GM12878 (cell line): ENCODE measurements at regions not wholly inside any gene's neighbourhood (a gene's known extent, or its start where the extent isn't known, plus 50 kb on each side); places are given as distances from the start of the nearest gene placed in this dataset.

Experiments used
- ATAC-seq: fragments of 200-7000 bp; cut with Tn5 transposase; 3 replicates; pipeline ENCODE4 v1.9.1; 2020; ENCODE audit warnings: mild to moderate bottlenecking, moderate library complexity
- BruUV-seq: library from RNA; stranded (reverse); fragments of 400-500 nt; replicated peaks from 2 replicates; lab custom pipeline; 2021; lab: Mats Ljungman, UMichigan
- CTCF ChIA-PET: fragments of 300-600 bp; sonication (Branson Sonifier 250); formaldehyde crosslinking; extraction: SDS; loops from one replicate; lab custom pipeline; 2021; ENCODE audit warnings: inconsistent platforms; lab: Yijun Ruan, JAX
- POLR2A ChIA-PET: fragments of 350-600 bp; formaldehyde crosslinking; extraction: SDS; loops from one replicate; lab custom pipeline; 2021; ENCODE audit warnings: inconsistent platforms; lab: Charles Lee
- RAD21 ChIA-PET: fragments of 300-600 bp; sonication (Branson Sonifier 250); formaldehyde crosslinking; loops from one replicate; lab custom pipeline; 2023; ENCODE audit warnings: antibody characterized with exemption; ENCODE audit not compliant: unreplicated experiment; lab: Charles Lee
- SMC1A ChIA-PET: fragments of 300-600 bp; sonication (Branson Sonifier 250); formaldehyde crosslinking; loops from one replicate; lab custom pipeline; 2023; ENCODE audit not compliant: unreplicated experiment, uncharacterized antibody; lab: Charles Lee
- DNase-seq: peaks from one replicate; pipeline ENCODE4 v3.0.0-alpha.2; 2011; ENCODE audit warnings: low read depth, low spot score
- FAIRE-seq: peaks from 3 replicates; lab custom pipeline; 2011; peaks lifted over from hg19 to GRCh38; lab: Jason Lieb, UNC
- H2AFZ ChIP-seq: 2 replicates; pipeline ENCODE4 v1.6.0; 2011; ENCODE audit warnings: low read depth, low read length, control low read depth; ENCODE audit not compliant: control insufficient read depth
- H3K27ac ChIP-seq: 2 replicates; pipeline ENCODE4 v1.5.1; 2011; ENCODE audit warnings: control low read depth; ENCODE audit not compliant: control insufficient read depth, insufficient read depth
- H3K27me3 ChIP-seq, 2 experiments: replicated peaks in 1 of 2; 2 replicates each; pipeline versions ENCODE4 v1.6.0 to v1.6.1; 2011; ENCODE audit warnings: low read length in 1 of 2; ENCODE audit not compliant: control insufficient read depth in 2 of 2, insufficient read depth in 2 of 2
- H3K36me3 ChIP-seq, 2 experiments: 2 replicates each; pipeline ENCODE4 v1.5.1; 2011; ENCODE audit warnings: low read length in 1 of 2; ENCODE audit not compliant: control insufficient read depth in 2 of 2, insufficient read depth in 2 of 2
- H3K4me1 ChIP-seq: 2 replicates; pipeline ENCODE4 v1.6.1; 2011; ENCODE audit warnings: mild to moderate bottlenecking, low read length, moderate library complexity, mixed read lengths; ENCODE audit not compliant: control insufficient read depth, insufficient read depth
- H3K4me2 ChIP-seq: 2 replicates; pipeline ENCODE4 v1.6.0; 2011; ENCODE audit warnings: control low read depth; ENCODE audit not compliant: control insufficient read depth, insufficient read depth
- H3K4me3 ChIP-seq: fragments of 200-600 bp; sonication (generic); 2 replicates; pipeline ENCODE4 v1.5.1; 2016
- H3K79me2 ChIP-seq: 2 replicates; pipeline ENCODE4 v1.6.0; 2011; ENCODE audit warnings: low read length; ENCODE audit not compliant: control insufficient read depth, insufficient read depth
- H3K9ac ChIP-seq: 2 replicates; pipeline ENCODE4 v1.8.0; 2011; ENCODE audit warnings: low read length, control low read depth, mixed read lengths; ENCODE audit not compliant: control insufficient read depth, insufficient read depth
- H3K9me3 ChIP-seq: replicated peaks from 3 replicates; pipeline ENCODE4 v1.5.1; 2011; ENCODE audit warnings: mild to moderate bottlenecking, low read length; ENCODE audit not compliant: control insufficient read depth, insufficient read depth
- H4K20me1 ChIP-seq: 2 replicates; pipeline ENCODE4 v1.6.0; 2011; ENCODE audit not compliant: control insufficient read depth, insufficient read depth
- CEBPZ ChIP-seq: fragments of 150-350 bp; IDR thresholded peaks from 2 replicates; pipeline ENCODE4 v1.6.1; 2016; ENCODE audit warnings: low read depth, low read length
- CHD1 ChIP-seq: IDR thresholded peaks from 2 replicates; pipeline ENCODE4 v1.6.1; 2012; ENCODE audit warnings: low read depth, low read length, improper control_type of control experiment
- CHD2 ChIP-seq: IDR thresholded peaks from 2 replicates; pipeline ENCODE4 v1.6.1; 2011; ENCODE audit warnings: low read depth, low read length, improper control_type of control experiment, borderline replicate concordance
- EGR1 ChIP-seq, 2 experiments: IDR thresholded peaks; 1 replicate in 1 of 2; 2 replicates in 1 of 2; pipeline ENCODE4 v1.6.1; 2011 to 2012; ENCODE audit warnings: low read depth in 2 of 2, low read length in 2 of 2, borderline replicate concordance in 1 of 2, mild to moderate bottlenecking in 1 of 2, moderate library complexity in 1 of 2
- EZH2 ChIP-seq: IDR thresholded peaks from 2 replicates; pipeline ENCODE4 v1.6.1; 2012; ENCODE audit warnings: low read depth, mild to moderate bottlenecking, control low read depth, inconsistent platforms, low read length, borderline replicate concordance; ENCODE audit not compliant: control insufficient read depth
- GATAD2B ChIP-seq: fragments of 450-650 bp; conservative IDR thresholded peaks from 2 replicates; pipeline ENCODE4 v1.6.1; 2017; ENCODE audit warnings: low read depth, mild to moderate bottlenecking, moderate library complexity
- IRF4 ChIP-seq: IDR thresholded peaks from 2 replicates; pipeline ENCODE4 v1.6.1; 2011; ENCODE audit warnings: low read depth, low read length
- NFXL1 ChIP-seq: fragments of 450-650 bp; IDR thresholded peaks from 2 replicates; pipeline ENCODE4 v1.6.1; 2017; ENCODE audit warnings: antibody characterized with exemption, mild to moderate bottlenecking, borderline replicate concordance
- NR2C2 ChIP-seq: IDR thresholded peaks from 2 replicates; pipeline ENCODE4 v1.6.1; 2011; ENCODE audit warnings: borderline replicate concordance, low read depth; ENCODE audit not compliant: control insufficient read depth, insufficient read length
- PML ChIP-seq: IDR thresholded peaks from 2 replicates; pipeline ENCODE4 v1.6.1; 2012; ENCODE audit warnings: low read length, inconsistent platforms
- POLR2AphosphoS2 ChIP-seq: IDR thresholded peaks from 2 replicates; pipeline ENCODE4 v1.6.1; 2011; ENCODE audit warnings: low read depth, mild to moderate bottlenecking, low read length, improper control_type of control experiment, moderate library complexity
- RCOR1 ChIP-seq: conservative IDR thresholded peaks from 2 replicates; pipeline ENCODE4 v1.6.1; 2012; ENCODE audit warnings: low read depth, low read length, improper control_type of control experiment
- TARDBP ChIP-seq: IDR thresholded peaks from 2 replicates; pipeline ENCODE4 v1.6.1; 2016; ENCODE audit warnings: borderline replicate concordance
- ZNF217 ChIP-seq: fragments of 450-650 bp; IDR thresholded peaks from 2 replicates; pipeline ENCODE4 v1.6.1; 2017; ENCODE audit warnings: antibody characterized with exemption, mild to moderate bottlenecking
- in situ Hi-C: fragments of 300-500 bp; cut with MboI; formaldehyde crosslinking; loops from 9 replicates; pipeline ENCODE4 v1.14.3; 2018; ENCODE audit warnings: mixed read lengths
- intact Hi-C: fragments of 100-400 bp; cut with micrococcal nuclease; formaldehyde crosslinking; loops from one replicate; pipeline ENCODE4 v1.14.2; 2022; ENCODE audit not compliant: unreplicated experiment
- TF ChIP-seq, protein P1 (sequence below): fragments of 450-650 bp; IDR thresholded peaks from 2 replicates; pipeline ENCODE4 v1.6.1; 2018; ENCODE audit warnings: mild to moderate bottlenecking, low read depth, moderate library complexity; ENCODE audit not compliant: partially characterized antibody
- TF ChIP-seq, protein P2 (sequence below): IDR thresholded peaks from 2 replicates; pipeline ENCODE4 v1.6.1; 2012; ENCODE audit warnings: low read length, inconsistent platforms

GRCh38 chr2:150100834-150101233 lies 386.6 kb downstream of the RND3 start:
- Histone ChIP-seq H3K4me3 (no peak overlapping the region), H3K4me1 (no peaks in the 10 kb centered on the region), H3K9me3 (no peaks in the 10 kb centered on the region), H3K9ac (no peak overlapping the region), H3K4me2 (no peak overlapping the region), H4K20me1 (no peaks in the 10 kb centered on the region), H3K27me3 (no peaks in the 10 kb centered on the region), H3K27ac (no peak overlapping the region), H3K36me3 (no peaks in the 10 kb centered on the region), H3K79me2 (no peaks in the 10 kb centered on the region), H2AFZ (no peak overlapping the region)
- intact Hi-C loops (no loop called here), in situ Hi-C loops (no loop called here)
- no peak for TF ChIP-seq IRF4
- no peak for TF ChIP-seq NFXL1
- TF ChIP-seq RCOR1, result no peak
- TF ChIP-seq POLR2AphosphoS2, result no peak
- TF ChIP-seq, protein P1, sequence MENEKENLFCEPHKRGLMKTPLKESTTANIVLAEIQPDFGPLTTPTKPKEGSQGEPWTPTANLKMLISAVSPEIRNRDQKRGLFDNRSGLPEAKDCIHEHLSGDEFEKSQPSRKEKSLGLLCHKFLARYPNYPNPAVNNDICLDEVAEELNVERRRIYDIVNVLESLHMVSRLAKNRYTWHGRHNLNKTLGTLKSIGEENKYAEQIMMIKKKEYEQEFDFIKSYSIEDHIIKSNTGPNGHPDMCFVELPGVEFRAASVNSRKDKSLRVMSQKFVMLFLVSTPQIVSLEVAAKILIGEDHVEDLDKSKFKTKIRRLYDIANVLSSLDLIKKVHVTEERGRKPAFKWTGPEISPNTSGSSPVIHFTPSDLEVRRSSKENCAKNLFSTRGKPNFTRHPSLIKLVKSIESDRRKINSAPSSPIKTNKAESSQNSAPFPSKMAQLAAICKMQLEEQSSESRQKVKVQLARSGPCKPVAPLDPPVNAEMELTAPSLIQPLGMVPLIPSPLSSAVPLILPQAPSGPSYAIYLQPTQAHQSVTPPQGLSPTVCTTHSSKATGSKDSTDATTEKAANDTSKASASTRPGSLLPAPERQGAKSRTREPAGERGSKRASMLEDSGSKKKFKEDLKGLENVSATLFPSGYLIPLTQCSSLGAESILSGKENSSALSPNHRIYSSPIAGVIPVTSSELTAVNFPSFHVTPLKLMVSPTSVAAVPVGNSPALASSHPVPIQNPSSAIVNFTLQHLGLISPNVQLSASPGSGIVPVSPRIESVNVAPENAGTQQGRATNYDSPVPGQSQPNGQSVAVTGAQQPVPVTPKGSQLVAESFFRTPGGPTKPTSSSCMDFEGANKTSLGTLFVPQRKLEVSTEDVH, result no peak
- TF ChIP-seq EGR1 (IDR thresholded peaks at IDR 0.05; ENCODE audit: borderline replicate concordance in 1 of 2, low read depth in 2 of 2, low read length in 2 of 2), result no peak
- TF ChIP-seq CEBPZ, result no peak
- TF ChIP-seq NR2C2, result no peak
- TF ChIP-seq ZNF217, result no peak
- no peak for TF ChIP-seq GATAD2B
- TF ChIP-seq TARDBP, result no peak
- no peak for TF ChIP-seq EZH2
- TF ChIP-seq CHD1, result no peak
- TF ChIP-seq, protein P2, sequence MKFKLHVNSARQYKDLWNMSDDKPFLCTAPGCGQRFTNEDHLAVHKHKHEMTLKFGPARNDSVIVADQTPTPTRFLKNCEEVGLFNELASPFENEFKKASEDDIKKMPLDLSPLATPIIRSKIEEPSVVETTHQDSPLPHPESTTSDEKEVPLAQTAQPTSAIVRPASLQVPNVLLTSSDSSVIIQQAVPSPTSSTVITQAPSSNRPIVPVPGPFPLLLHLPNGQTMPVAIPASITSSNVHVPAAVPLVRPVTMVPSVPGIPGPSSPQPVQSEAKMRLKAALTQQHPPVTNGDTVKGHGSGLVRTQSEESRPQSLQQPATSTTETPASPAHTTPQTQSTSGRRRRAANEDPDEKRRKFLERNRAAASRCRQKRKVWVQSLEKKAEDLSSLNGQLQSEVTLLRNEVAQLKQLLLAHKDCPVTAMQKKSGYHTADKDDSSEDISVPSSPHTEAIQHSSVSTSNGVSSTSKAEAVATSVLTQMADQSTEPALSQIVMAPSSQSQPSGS, result no peak
- no peak for TF ChIP-seq PML
- no peak for TF ChIP-seq CHD2
- no peak for DNase-seq
- CTCF ChIA-PET, result no interaction called here
- POLR2A ChIA-PET, result no interaction called here
- ATAC-seq, result no peak
- SMC1A ChIA-PET, result no interaction called here
- RAD21 ChIA-PET, result no interaction called here
- FAIRE-seq, result no peak
- BruUV-seq, result no TSS peak
